Parathyroid adenoma (tissue), 2 donors: ENCODE measurements at regions not wholly inside any gene's neighbourhood (a gene's known extent, or its start where the extent isn't known, plus 50 kb on each side); places are given as distances from the start of the nearest gene placed in this dataset.

Experiments used
- H2AFZ ChIP-seq: fragments of 300-600 bp; sonication (generic); one replicate; pipeline ENCODE4 v1.7.0; 2017; ENCODE audit warnings: antibody characterized with exemption, mild to moderate bottlenecking
- H3K27ac ChIP-seq: fragments of 300-600 bp; sonication (generic); one replicate; pipeline ENCODE4 v1.7.0; 2017
- H3K27me3 ChIP-seq: fragments of 300-600 bp; sonication (generic); one replicate; pipeline ENCODE4 v1.7.0; 2017; ENCODE audit warnings: low read length; ENCODE audit not compliant: control insufficient read depth, insufficient read depth
- H3K36me3 ChIP-seq: fragments of 300-600 bp; sonication (generic); one replicate; pipeline ENCODE4 v1.7.0; 2017; ENCODE audit warnings: low read length; ENCODE audit not compliant: control insufficient read depth, insufficient read depth
- H3K4me1 ChIP-seq: fragments of 300-600 bp; sonication (generic); one replicate; pipeline ENCODE4 v1.7.0; 2017; ENCODE audit warnings: control low read depth
- H3K4me2 ChIP-seq: fragments of 300-600 bp; sonication (generic); one replicate; pipeline ENCODE4 v1.7.0; 2017; ENCODE audit warnings: low read length
- H3K4me3 ChIP-seq: fragments of 300-600 bp; sonication (generic); one replicate; pipeline ENCODE4 v1.7.0; 2017; ENCODE audit warnings: low read depth, low read length
- H3K79me2 ChIP-seq: fragments of 300-600 bp; sonication (generic); one replicate; pipeline ENCODE4 v1.7.0; 2017; ENCODE audit warnings: control low read depth
- H3K9ac ChIP-seq: fragments of 300-600 bp; sonication (generic); one replicate; pipeline ENCODE4 v1.7.0; 2017; ENCODE audit warnings: mild to moderate bottlenecking
- H3K9me3 ChIP-seq: fragments of 300-600 bp; sonication (generic); one replicate; pipeline ENCODE4 v1.7.0; 2017; ENCODE audit warnings: low read length; ENCODE audit not compliant: control insufficient read depth
- CTCF ChIP-seq: fragments of 300-600 bp; sonication (generic); IDR thresholded peaks from one replicate; pipeline ENCODE4 v1.7.0; 2017; ENCODE audit warnings: antibody characterized with exemption, mild to moderate bottlenecking
- donor health status: primary hyperparathyroidism.

- no peak overlapping the region for H2AFZ ChIP-seq
- no peaks in the 10 kb centered on the region for H3K9me3 ChIP-seq
- H3K4me2 ChIP-seq: no peak overlapping the region
- no peaks in the 10 kb centered on the region for H3K27me3 ChIP-seq
- no peak overlapping the region for H3K9ac ChIP-seq
- no peak for TF ChIP-seq CTCF
- H3K4me3 ChIP-seq: no peak overlapping the region
- no peaks in the 10 kb centered on the region for H3K4me1 ChIP-seq
- no peaks in the 10 kb centered on the region for H3K79me2 ChIP-seq
- H3K27ac ChIP-seq: no peak overlapping the region
- no peaks in the 10 kb centered on the region for H3K36me3 ChIP-seq
Observed at GRCh38 chr7:136079934-136080333, 102.8 kb upstream of the MTPN start.

GRCh38 chr7:136079478-136079892 lies 102.3 kb upstream of the MTPN start:
- H3K4me2 ChIP-seq: no peak overlapping the region
- TF ChIP-seq CTCF: no peak
- no peak overlapping the region for H3K27ac ChIP-seq
- H3K27me3 ChIP-seq: no peaks in the 10 kb centered on the region
- H3K4me3 ChIP-seq: no peak overlapping the region
- H3K79me2 ChIP-seq: no peaks in the 10 kb centered on the region
- no peaks in the 10 kb centered on the region for H3K9me3 ChIP-seq
- H2AFZ ChIP-seq: no peak overlapping the region
- H3K9ac ChIP-seq: no peak overlapping the region
- no peaks in the 10 kb centered on the region for H3K4me1 ChIP-seq
- no peaks in the 10 kb centered on the region for H3K36me3 ChIP-seq

GRCh38 chr7:136079066-136079465 lies 101.9 kb upstream of the MTPN start:
- Histone ChIP-seq H2AFZ (no peak overlapping the region), H3K27ac (no peak overlapping the region)

GRCh38 chr7:136078630-136079029 lies 101.5 kb upstream of the MTPN start:
- H3K27ac ChIP-seq: no peak overlapping the region
- no peak overlapping the region for H3K4me2 ChIP-seq

More at GRCh38 chr7:136079066-136079465, 101.9 kb upstream of the MTPN start:
- Histone ChIP-seq H3K9ac (no peak overlapping the region), H3K9me3 (no peaks in the 10 kb centered on the region), H3K4me2 (no peak overlapping the region), H3K4me1 (no peaks in the 10 kb centered on the region), H3K4me3 (no peak overlapping the region), H3K27me3 (no peaks in the 10 kb centered on the region), H3K36me3 (no peaks in the 10 kb centered on the region), H3K79me2 (no peaks in the 10 kb centered on the region)
- no peak for TF ChIP-seq CTCF

More at GRCh38 chr7:136078630-136079029, 101.5 kb upstream of the MTPN start:
- Histone ChIP-seq H3K9me3 (no peaks in the 10 kb centered on the region), H3K79me2 (no peaks in the 10 kb centered on the region), H3K27me3 (no peaks in the 10 kb centered on the region), H2AFZ (no peak overlapping the region), H3K4me3 (no peak overlapping the region), H3K36me3 (no peaks in the 10 kb centered on the region), H3K9ac (no peak overlapping the region), H3K4me1 (no peaks in the 10 kb centered on the region)
- no peak for TF ChIP-seq CTCF
